IMR-90 (cell line): ENCODE measurements at regions not wholly inside any gene's neighbourhood (a gene's known extent, or its start where the extent isn't known, plus 50 kb on each side); places are given as distances from the start of the nearest gene placed in this dataset.

Experiments
- ATAC-seq: fragments of 200-7000 bp; cut with Tn5 transposase; 2 replicates; pipeline ENCODE4 v1.9.1; 2020; ENCODE audit warnings: low read depth, mild to moderate bottlenecking, moderate library complexity
- BruUV-seq: library from RNA; stranded (reverse); fragments of 400-500 nt; replicated peaks from 2 replicates; lab custom pipeline; 2021; lab: Mats Ljungman, UMichigan
- CTCF ChIA-PET: fragments of 300-600 bp; formaldehyde crosslinking; extraction: SDS; loops from one replicate; lab custom pipeline; 2021; ENCODE audit warnings: antibody characterized with exemption; lab: Yijun Ruan, JAX
- POLR2A ChIA-PET: fragments of 300-600 bp; sonication (Branson Sonifier 250); formaldehyde crosslinking; loops from one replicate; lab custom pipeline; 2022; ENCODE audit warnings: antibody characterized with exemption; ENCODE audit not compliant: unreplicated experiment; lab: Charles Lee
- DNase-seq: peaks from one replicate; pipeline ENCODE4 v3.0.0; 2013
- H2AFZ ChIP-seq: replicated peaks from 2 replicates; pipeline ENCODE3; 2013; ENCODE audit warnings: low read length, mild to moderate bottlenecking; ENCODE audit not compliant: poor library complexity
- H2AK5ac ChIP-seq: 2 replicates; pipeline ENCODE4 v1.6.1; 2013; ENCODE audit warnings: low read depth, low read length, inconsistent platforms
- H2AK9ac ChIP-seq: replicated peaks from 2 replicates; pipeline ENCODE3; 2013; ENCODE audit warnings: mild to moderate bottlenecking, low read depth, low read length, moderate library complexity; ENCODE audit not compliant: poor library complexity
- H2BK120ac ChIP-seq: 2 replicates; pipeline ENCODE4 v1.6.1; 2013; ENCODE audit warnings: low read depth, low read length, inconsistent platforms
- H2BK15ac ChIP-seq: 3 replicates; pipeline ENCODE4 v1.6.1; 2013; ENCODE audit warnings: low read depth, low read length, inconsistent platforms
- H2BK20ac ChIP-seq: 2 replicates; pipeline ENCODE4 v1.6.1; 2013; ENCODE audit warnings: low read depth, mild to moderate bottlenecking, inconsistent platforms, low read length, moderate library complexity
- H2BK5ac ChIP-seq: 2 replicates; pipeline ENCODE4 v1.6.1; 2013; ENCODE audit warnings: mild to moderate bottlenecking, low read depth, low read length, inconsistent platforms; ENCODE audit not compliant: poor library complexity, severe bottlenecking
- H3K14ac ChIP-seq: replicated peaks from 2 replicates; pipeline ENCODE4 v1.6.1; 2013; ENCODE audit warnings: low read depth, low read length, inconsistent platforms
- H3K18ac ChIP-seq: 2 replicates; pipeline ENCODE4 v1.6.1; 2013; ENCODE audit warnings: low read depth, low read length, control low read depth
- H3K23ac ChIP-seq: 2 replicates; pipeline ENCODE4 v1.6.1; 2013; ENCODE audit warnings: low read depth, low read length, inconsistent platforms
- H3K27ac ChIP-seq: 2 replicates; pipeline ENCODE4 v1.5.1; 2013; ENCODE audit warnings: mild to moderate bottlenecking, control low read depth, low read length; ENCODE audit not compliant: insufficient read depth
- H3K27me3 ChIP-seq: 2 replicates; pipeline ENCODE4 v1.6.1; 2013; ENCODE audit warnings: low read length; ENCODE audit not compliant: control insufficient read depth, insufficient read depth
- H3K36me3 ChIP-seq: 2 replicates; pipeline ENCODE4 v1.6.1; 2013; ENCODE audit warnings: low read length, mixed read lengths; ENCODE audit not compliant: control insufficient read depth, insufficient read depth
- H3K4ac ChIP-seq: 2 replicates; pipeline ENCODE4 v1.6.1; 2013; ENCODE audit warnings: low read depth, low read length, inconsistent platforms
- H3K4me1 ChIP-seq: 2 replicates; pipeline ENCODE4 v1.6.1; 2013; ENCODE audit warnings: low read length, mixed read lengths; ENCODE audit not compliant: control insufficient read depth, insufficient read depth
- H3K4me2 ChIP-seq: 2 replicates; pipeline ENCODE4 v1.6.1; 2013; ENCODE audit warnings: low read depth, mild to moderate bottlenecking, control low read depth, low read length, moderate library complexity
- H3K4me3 ChIP-seq: 2 replicates; pipeline ENCODE4 v1.5.1; 2013; ENCODE audit warnings: low read depth, mild to moderate bottlenecking, control low read depth, low read length, moderate library complexity; ENCODE audit not compliant: insufficient read depth
- H3K56ac ChIP-seq: 2 replicates; pipeline ENCODE4 v1.6.1; 2013; ENCODE audit warnings: low read length, inconsistent platforms; ENCODE audit not compliant: insufficient read depth; ENCODE audit errors: extremely low read depth
- H3K79me1 ChIP-seq, 2 experiments: 2 replicates each; pipeline ENCODE4 v1.6.1; 2013; ENCODE audit warnings: low read length in 2 of 2, inconsistent platforms in 1 of 2, low read depth in 1 of 2
- H3K9ac ChIP-seq: 2 replicates; pipeline ENCODE4 v1.6.1; 2013; ENCODE audit warnings: low read depth, low read length, control low read depth
- H3K9me1 ChIP-seq: 2 replicates; pipeline ENCODE4 v1.6.1; 2013; ENCODE audit warnings: low read length, inconsistent platforms; ENCODE audit not compliant: insufficient read depth
- H3K9me3 ChIP-seq: 2 replicates; pipeline ENCODE4 v1.6.1; 2013; ENCODE audit warnings: low read length; ENCODE audit not compliant: control insufficient read depth, insufficient read depth
- H4K20me1 ChIP-seq: 2 replicates; pipeline ENCODE4 v1.6.1; 2013; ENCODE audit warnings: low read length, inconsistent platforms; ENCODE audit not compliant: insufficient read depth
- H4K5ac ChIP-seq: 2 replicates; pipeline ENCODE4 v1.6.1; 2013; ENCODE audit warnings: mild to moderate bottlenecking, low read depth, low read length, control low read depth
- H4K8ac ChIP-seq, 2 experiments: 2 replicates each; pipeline ENCODE4 v1.6.1; 2013; ENCODE audit warnings: low read depth in 2 of 2, low read length in 2 of 2, control low read depth in 1 of 2, inconsistent platforms in 1 of 2
- H4K91ac ChIP-seq: 2 replicates; pipeline ENCODE4 v1.6.1; 2013; ENCODE audit warnings: low read depth, low read length, inconsistent platforms; ENCODE audit not compliant: insufficient read depth
- BHLHE40 ChIP-seq: fragments of 150-350 bp; IDR thresholded peaks from 2 replicates; pipeline ENCODE4 v1.6.1; 2016; ENCODE audit warnings: mild to moderate bottlenecking, low read depth, low read length
- SMC3 ChIP-seq: fragments of 150-350 bp; IDR thresholded peaks from 2 replicates; pipeline ENCODE4 v1.6.1; 2016; ENCODE audit warnings: low read depth, mild to moderate bottlenecking, antibody characterized with exemption, low read length, moderate library complexity
- WGBS, 2 experiments: methylation state at CpG; one replicate each; pipeline versions ENCODE4 v1.1.5 to v1.1.7; 2013; ENCODE audit warnings: missing lambda C conversion rate in 2 of 2; ENCODE audit not compliant: insufficient read length in 1 of 2; ENCODE audit errors: extremely low coverage in 2 of 2; 5-methylcytosine and 5-hydroxymethylcytosine counted together
- dilution Hi-C: fragments of 300-500 bp; cut with HindIII; formaldehyde crosslinking; loops from one replicate; pipeline ENCODE4 v1.14.3; 2018; ENCODE audit warnings: low sequenced_read_pairs; ENCODE audit not compliant: unreplicated experiment
- in situ Hi-C: fragments of 300-500 bp; cut with MboI; formaldehyde crosslinking; loops from 3 replicates; pipeline ENCODE4 v1.14.3; 2019; ENCODE audit warnings: low sequenced_read_pairs, inconsistent platforms, mixed read lengths
- intact Hi-C: fragments of 100-400 bp; cut with micrococcal nuclease; formaldehyde crosslinking; loops from 2 replicates; pipeline ENCODE4 v1.10.0; 2022

GRCh38 chr1:209355415-209355814 lies 228.1 kb upstream of the CAMK1G start:
- Histone ChIP-seq H3K9me1 (no peaks in the 10 kb centered on the region), H3K4me1 (no peaks in the 10 kb centered on the region), H3K9me3 (no peaks in the 10 kb centered on the region), H3K4me3 (no peak overlapping the region), H3K27me3 (no peaks in the 10 kb centered on the region), H4K8ac (no peak overlapping the region), H2BK120ac (no peak overlapping the region), H3K9ac (no peak overlapping the region), H3K79me1 (no peaks in the 10 kb centered on the region), H2AK9ac (no peak overlapping the region), H3K4ac (no peak overlapping the region), H3K18ac (no peak overlapping the region), H4K20me1 (no peaks in the 10 kb centered on the region), H3K14ac (no peak overlapping the region), H3K36me3 (no peaks in the 10 kb centered on the region), H2BK5ac (no peak overlapping the region), H3K56ac (no peak overlapping the region), H3K4me2 (no peak overlapping the region), H2AK5ac (no peak overlapping the region), H2AFZ (no peak overlapping the region), H4K5ac (no peak overlapping the region), H2BK20ac (no peak overlapping the region), H3K23ac (no peak overlapping the region), H2BK15ac (no peak overlapping the region), H3K27ac (no peak overlapping the region), H4K91ac (no peak overlapping the region)
- in situ Hi-C loops (loop anchor here (10.0 kb wide), 1 partner anchor 79 kb away; no protein-coding TSS in a partner anchor), intact Hi-C loops (loop anchor here (2.0 to 10.0 kb wide), 2 partner anchors 107 to 1111 kb away; partner anchors contain the start of gene PLXNA2), dilution Hi-C loops (no loop called here)
- TF ChIP-seq BHLHE40: no peak
- TF ChIP-seq SMC3: no peak
- ChIA-PET CTCF (no interaction called here), POLR2A (no interaction called here)
- no peak for DNase-seq
- no TSS peak for BruUV-seq
- ATAC-seq: no peak
- WGBS, 2 experiments: 80% methylated on average over 4 of the region's 4 CpGs; no CpG with 5 or more reads in 1 of the 2 experiments
